B cell (primary cell): ENCODE measurements at regions not wholly inside any gene's neighbourhood (a gene's known extent, or its start where the extent isn't known, plus 50 kb on each side); places are given as distances from the start of the nearest gene placed in this dataset.

Experiments
- ATAC-seq: fragments of 200-7000 bp; cut with Tn5 transposase; one replicate; pipeline ENCODE4 v1.10.0; 2021; ENCODE audit warnings: low read depth, mild to moderate bottlenecking, moderate number of reproducible peaks, moderate library complexity
- CTCF ChIA-PET: fragments of 350-600 bp; sonication (Branson Sonifier 250); formaldehyde crosslinking; loops from one replicate; lab custom pipeline; 2021; ENCODE audit warnings: antibody characterized with exemption, inconsistent platforms; lab: Charles Lee
- POLR2A ChIA-PET: fragments of 350-600 bp; sonication (Branson Sonifier 250); formaldehyde crosslinking; loops from one replicate; lab custom pipeline; 2021; ENCODE audit warnings: antibody characterized with exemption; lab: Charles Lee
- DNase-seq: peaks from one replicate; pipeline ENCODE4 v3.0.0; 2013
- H2AFZ ChIP-seq: 2 replicates; pipeline ENCODE4 v1.6.1; 2012; ENCODE audit warnings: mild to moderate bottlenecking, low read depth, low read length; ENCODE audit not compliant: insufficient read depth, poor library complexity, severe bottlenecking
- H3K27ac ChIP-seq, 2 donors: 1 replicate in 1 of 2; 2 replicates in 1 of 2; pipeline ENCODE4 v1.5.1; 2012 to 2013; ENCODE audit warnings: low read length in 2 of 2, mild to moderate bottlenecking in 2 of 2, moderate library complexity in 1 of 2
- H3K27me3 ChIP-seq, 4 experiments: fragments of 200-600 bp in 1 of 4; sonication (generic) in 1 of 4; replicated peaks in 1 of 4; 1 replicate in 2 of 4; 2 replicates in 2 of 4; pipeline versions ENCODE4 v1.6.1 to v1.7.0; 2013 to 2016; ENCODE audit warnings: low read length in 3 of 4, mild to moderate bottlenecking in 2 of 4, mixed read lengths in 1 of 4, moderate library complexity in 1 of 4; ENCODE audit not compliant: insufficient read depth in 4 of 4, control insufficient read depth in 3 of 4; ENCODE audit errors: control extremely low read depth in 1 of 4
- H3K36me3 ChIP-seq, 2 experiments: replicated peaks in 1 of 2; 1 replicate in 1 of 2; 2 replicates in 1 of 2; pipeline versions ENCODE4 v1.6.1 to v1.7.1; 2013; ENCODE audit warnings: low read length in 1 of 2; ENCODE audit not compliant: insufficient read depth in 2 of 2, control insufficient read depth in 1 of 2; ENCODE audit errors: control extremely low read depth in 1 of 2, extremely low read depth in 1 of 2
- H3K4me1 ChIP-seq, 2 donors: fragments of 200-600 bp in 1 of 2; sonication (generic) in 1 of 2; 1 replicate in 1 of 2; 2 replicates in 1 of 2; pipeline versions ENCODE4 v1.5.1 to v1.6.1; 2013 to 2017; ENCODE audit warnings: low read length in 2 of 2; ENCODE audit not compliant: control insufficient read depth in 2 of 2, insufficient read depth in 2 of 2
- H3K4me2 ChIP-seq: replicated peaks from 2 replicates; pipeline ENCODE3; 2012; ENCODE audit warnings: mild to moderate bottlenecking, low read depth, low read length; ENCODE audit not compliant: poor library complexity, severe bottlenecking
- H3K4me3 ChIP-seq, 5 experiments: fragments of 200-600 bp in 1 of 5; sonication (generic) in 1 of 5; 1 replicate in 3 of 5; 2 replicates in 2 of 5; pipeline versions ENCODE4 v1.5.1 to v1.7.0; 2011 to 2016; ENCODE audit warnings: low read length in 4 of 5, mild to moderate bottlenecking in 4 of 5, low read depth in 2 of 5, control low read depth in 1 of 5, moderate library complexity in 1 of 5; ENCODE audit not compliant: insufficient read depth in 1 of 5; ENCODE audit errors: control extremely low read depth in 1 of 5, extremely low read depth in 1 of 5
- H3K79me2 ChIP-seq: fragments of 200-600 bp; sonication (generic); one replicate; pipeline ENCODE4 v1.6.0; 2016; ENCODE audit warnings: low read length; ENCODE audit not compliant: control insufficient read depth, insufficient read depth
- H3K9ac ChIP-seq: fragments of 200-600 bp; sonication (generic); 2 replicates; pipeline ENCODE4 v1.6.1; 2017; ENCODE audit warnings: mild to moderate bottlenecking, low read length, moderate library complexity
- H3K9me3 ChIP-seq, 3 donors: one replicate each; pipeline versions ENCODE4 v1.6.1 to v1.7.1; 2013; ENCODE audit warnings: low read length in 2 of 3; ENCODE audit not compliant: control insufficient read depth in 2 of 3, insufficient read depth in 1 of 3; ENCODE audit errors: control extremely low read depth in 1 of 3
- H4K20me1 ChIP-seq: 2 replicates; pipeline ENCODE4 v1.6.0; 2012; ENCODE audit warnings: mild to moderate bottlenecking, low read length; ENCODE audit not compliant: insufficient read depth, control insufficient read depth, poor library complexity, severe bottlenecking
- H3K27ac Mint-ChIP-seq: one replicate; pipeline ENCODE4 v1.8.0; 2021; ENCODE audit warnings: mixed read lengths
- H3K27me3 Mint-ChIP-seq: one replicate; pipeline ENCODE4 v1.8.0; 2021; ENCODE audit warnings: mixed read lengths
- H3K4me1 Mint-ChIP-seq: one replicate; pipeline ENCODE4 v1.8.0; 2021; ENCODE audit warnings: mixed read lengths
- H3K4me3 Mint-ChIP-seq: one replicate; pipeline ENCODE4 v1.8.0; 2021; ENCODE audit warnings: mixed read lengths
- H3K9me3 Mint-ChIP-seq: one replicate; pipeline ENCODE4 v1.8.0; 2022; ENCODE audit warnings: mixed read lengths; ENCODE audit not compliant: insufficient read depth
- EZH2 ChIP-seq: IDR thresholded peaks from 2 replicates; pipeline ENCODE4 v1.6.1; 2012; ENCODE audit warnings: borderline replicate concordance, low read depth, mild to moderate bottlenecking, moderate library complexity, low read length; ENCODE audit not compliant: insufficient read depth, poor library complexity, severe bottlenecking
- WGBS: methylation state at CpG from one replicate; pipeline ENCODE4 v1.1.5; 2013; ENCODE audit warnings: missing lambda C conversion rate; ENCODE audit not compliant: insufficient coverage; 5-methylcytosine and 5-hydroxymethylcytosine counted together
- intact Hi-C: fragments of 100-400 bp; cut with micrococcal nuclease; formaldehyde crosslinking; loops from one replicate; pipeline ENCODE4 v1.10.0; 2022
- TF ChIP-seq, protein P1 (sequence below): fragments of 200-600 bp; IDR thresholded peaks from one replicate; pipeline ENCODE4 v1.8.0; 2022; ENCODE audit warnings: antibody characterized with exemption, mild to moderate bottlenecking

DNA sequence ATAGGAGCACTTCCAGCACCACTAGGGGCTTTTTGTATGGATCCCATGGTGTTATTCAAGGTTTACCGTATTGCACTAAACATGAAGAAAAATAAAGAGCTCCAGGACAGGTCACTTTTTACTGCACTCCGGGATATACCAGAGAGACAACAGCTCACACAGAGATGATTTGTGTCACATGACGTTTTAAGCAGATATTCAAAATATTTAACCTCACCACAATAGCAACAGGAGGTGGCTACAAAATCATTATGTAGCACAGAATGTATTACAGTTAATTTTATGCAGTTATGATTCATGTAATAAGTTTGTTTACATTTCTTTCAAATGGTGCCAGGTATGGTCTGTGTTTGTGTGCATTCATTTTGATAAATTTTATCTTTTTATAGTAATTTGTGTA, 100.6 kb downstream of the LUZP4 start:
- H3K27me3 Mint-ChIP-seq: no peaks in the 10 kb centered on the region
- H3K27ac Mint-ChIP-seq: no peak overlapping the region
- Histone ChIP-seq H3K4me2 (no peak overlapping the region), H3K9ac (no peak overlapping the region), H2AFZ (no peak overlapping the region), H4K20me1 (no peaks in the 10 kb centered on the region), H3K4me1 (no peaks in the 10 kb centered on the region), H3K9me3 (no peaks in the 10 kb centered on the region), H3K27me3 (no peaks in the 10 kb centered on the region), H3K36me3 (no peaks in the 10 kb centered on the region), H3K27ac (no peak overlapping the region), H3K79me2 (no peaks in the 10 kb centered on the region), H3K4me3 (no peak overlapping the region)
- no peak overlapping the region for H3K4me3 Mint-ChIP-seq
- intact Hi-C loops: no loop called here
- ATAC-seq: no peak
- WGBS: no CpG with 5 or more reads among the region's 3 CpGs
- DNase-seq: no peak
- no peaks in the 10 kb centered on the region for H3K4me1 Mint-ChIP-seq
- H3K9me3 Mint-ChIP-seq: no peaks in the 10 kb centered on the region
- no peak for TF ChIP-seq EZH2
- TF ChIP-seq, protein P1, sequence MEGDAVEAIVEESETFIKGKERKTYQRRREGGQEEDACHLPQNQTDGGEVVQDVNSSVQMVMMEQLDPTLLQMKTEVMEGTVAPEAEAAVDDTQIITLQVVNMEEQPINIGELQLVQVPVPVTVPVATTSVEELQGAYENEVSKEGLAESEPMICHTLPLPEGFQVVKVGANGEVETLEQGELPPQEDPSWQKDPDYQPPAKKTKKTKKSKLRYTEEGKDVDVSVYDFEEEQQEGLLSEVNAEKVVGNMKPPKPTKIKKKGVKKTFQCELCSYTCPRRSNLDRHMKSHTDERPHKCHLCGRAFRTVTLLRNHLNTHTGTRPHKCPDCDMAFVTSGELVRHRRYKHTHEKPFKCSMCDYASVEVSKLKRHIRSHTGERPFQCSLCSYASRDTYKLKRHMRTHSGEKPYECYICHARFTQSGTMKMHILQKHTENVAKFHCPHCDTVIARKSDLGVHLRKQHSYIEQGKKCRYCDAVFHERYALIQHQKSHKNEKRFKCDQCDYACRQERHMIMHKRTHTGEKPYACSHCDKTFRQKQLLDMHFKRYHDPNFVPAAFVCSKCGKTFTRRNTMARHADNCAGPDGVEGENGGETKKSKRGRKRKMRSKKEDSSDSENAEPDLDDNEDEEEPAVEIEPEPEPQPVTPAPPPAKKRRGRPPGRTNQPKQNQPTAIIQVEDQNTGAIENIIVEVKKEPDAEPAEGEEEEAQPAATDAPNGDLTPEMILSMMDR: no peak
- ChIA-PET CTCF (no interaction called here), POLR2A (no interaction called here)

DNA sequence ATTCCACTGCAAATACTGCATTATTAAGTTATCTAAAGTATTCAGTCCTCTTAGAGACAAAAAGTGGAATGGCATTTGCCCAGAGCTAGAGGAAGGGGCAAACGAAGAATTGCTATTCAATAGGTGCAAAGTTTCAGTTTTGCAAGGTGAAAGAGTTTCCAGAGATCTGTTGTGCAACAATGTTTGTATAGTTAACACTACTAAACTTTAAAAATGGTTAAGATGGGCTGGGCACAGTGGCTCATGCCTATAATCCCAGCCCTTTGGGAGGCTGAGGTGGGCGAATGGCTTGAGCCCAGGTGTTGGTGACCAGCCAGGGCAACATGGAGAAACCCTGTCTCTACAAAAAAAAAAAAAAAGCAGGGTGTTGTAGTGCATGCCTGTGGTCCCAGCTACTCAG, 102.5 kb downstream of the LUZP4 start:
- WGBS: no CpG with 5 or more reads among the region's 2 CpGs
- H3K27me3 Mint-ChIP-seq: no peaks in the 10 kb centered on the region
- H3K27ac ChIP-seq: no peak overlapping the region
- no peaks in the 10 kb centered on the region for H3K79me2 ChIP-seq
- H3K9me3 ChIP-seq: no peaks in the 10 kb centered on the region
- ChIA-PET POLR2A (no interaction called here), CTCF (no interaction called here)
- TF ChIP-seq, protein P1: no peak
- TF ChIP-seq EZH2: no peak
- ATAC-seq (no peak), DNase-seq (no peak)
- no peaks in the 10 kb centered on the region for H3K9me3 Mint-ChIP-seq
- no peaks in the 10 kb centered on the region for H3K36me3 ChIP-seq
- no peak overlapping the region for H2AFZ ChIP-seq
- H3K4me3 ChIP-seq: no peak overlapping the region
- no peak overlapping the region for H3K27ac Mint-ChIP-seq
- intact Hi-C loops: no loop called here
- no peaks in the 10 kb centered on the region for H3K4me1 Mint-ChIP-seq
- H3K4me2 ChIP-seq: no peak overlapping the region
- H4K20me1 ChIP-seq: no peaks in the 10 kb centered on the region
- H3K27me3 ChIP-seq: no peaks in the 10 kb centered on the region
- no peak overlapping the region for H3K4me3 Mint-ChIP-seq
- H3K9ac ChIP-seq: no peak overlapping the region
- no peaks in the 10 kb centered on the region for H3K4me1 ChIP-seq
